Esophagus (tissue), 2 donors: ENCODE measurements at regions not wholly inside any gene's neighbourhood (a gene's known extent, or its start where the extent isn't known, plus 50 kb on each side); places are given as distances from the start of the nearest gene placed in this dataset.

Experiments
- H3K27ac ChIP-seq, 2 donors: one replicate each; pipeline ENCODE4 v1.5.1; 2013; ENCODE audit warnings: low read depth in 2 of 2, mild to moderate bottlenecking in 2 of 2, inconsistent platforms in 1 of 2, low read length in 1 of 2, moderate library complexity in 1 of 2
- H3K27me3 ChIP-seq, 2 donors: one replicate each; pipeline ENCODE4 v1.6.1; 2013; ENCODE audit warnings: low read length in 2 of 2, control low read depth in 1 of 2, mild to moderate bottlenecking in 1 of 2; ENCODE audit not compliant: insufficient read depth in 2 of 2, control insufficient read depth in 1 of 2
- H3K36me3 ChIP-seq, 2 donors: one replicate each; pipeline ENCODE4 v1.6.1; 2013; ENCODE audit warnings: low read length in 1 of 2; ENCODE audit not compliant: control insufficient read depth in 2 of 2, insufficient read depth in 2 of 2
- H3K4me1 ChIP-seq, 2 donors: one replicate each; pipeline ENCODE4 v1.6.1; 2013; ENCODE audit warnings: low read length in 1 of 2; ENCODE audit not compliant: control insufficient read depth in 2 of 2, insufficient read depth in 2 of 2
- H3K4me3 ChIP-seq, 2 donors: one replicate each; pipeline ENCODE4 v1.5.1; 2013; ENCODE audit warnings: low read length in 2 of 2, mild to moderate bottlenecking in 2 of 2, low read depth in 1 of 2, moderate library complexity in 1 of 2
- H3K9me3 ChIP-seq, 2 donors: one replicate each; pipeline ENCODE4 v1.6.1; 2013; ENCODE audit warnings: mild to moderate bottlenecking in 2 of 2, low read depth in 1 of 2, low read length in 1 of 2, moderate library complexity in 1 of 2; ENCODE audit not compliant: control insufficient read depth in 2 of 2, insufficient read depth in 1 of 2
- WGBS, 2 donors: extraction: QIAGEN DNeasy Blood & Tissue Kit; methylation state at CpG; one replicate each; pipeline ENCODE4 v1.1.7; 2013; 5-methylcytosine and 5-hydroxymethylcytosine counted together
- donor health status: healthy with polysubstance abuse.
- donor health status: Bipolar disorder and iron deficiency.

DNA sequence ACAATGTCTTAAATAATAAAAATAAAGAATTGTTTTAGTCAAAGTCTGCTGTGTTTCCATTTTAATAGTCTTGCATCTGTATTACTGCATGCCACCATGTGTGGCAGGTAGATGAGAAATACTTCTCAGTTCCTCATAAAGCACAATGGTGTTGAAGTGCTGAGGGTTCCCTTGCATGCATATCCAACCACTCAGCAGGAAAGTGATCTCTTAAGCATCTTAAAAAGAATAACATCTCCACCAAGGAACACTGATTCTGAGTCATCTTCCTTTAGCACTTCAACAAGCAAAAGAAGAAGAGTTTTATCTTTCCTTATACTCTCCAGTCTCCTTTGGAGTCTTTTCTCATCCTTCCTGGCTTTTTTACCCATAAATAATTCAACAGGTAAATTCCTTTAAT is 602.0 kb downstream of the TBL1XR1 start:
- Histone ChIP-seq H3K27me3 (no peaks in the 10 kb centered on the region), H3K27ac (no peak overlapping the region), H3K4me3 (no peak overlapping the region), H3K36me3 (no peaks in the 10 kb centered on the region), H3K4me1 (no peaks in the 10 kb centered on the region), H3K9me3 (no peaks in the 10 kb centered on the region)

DNA sequence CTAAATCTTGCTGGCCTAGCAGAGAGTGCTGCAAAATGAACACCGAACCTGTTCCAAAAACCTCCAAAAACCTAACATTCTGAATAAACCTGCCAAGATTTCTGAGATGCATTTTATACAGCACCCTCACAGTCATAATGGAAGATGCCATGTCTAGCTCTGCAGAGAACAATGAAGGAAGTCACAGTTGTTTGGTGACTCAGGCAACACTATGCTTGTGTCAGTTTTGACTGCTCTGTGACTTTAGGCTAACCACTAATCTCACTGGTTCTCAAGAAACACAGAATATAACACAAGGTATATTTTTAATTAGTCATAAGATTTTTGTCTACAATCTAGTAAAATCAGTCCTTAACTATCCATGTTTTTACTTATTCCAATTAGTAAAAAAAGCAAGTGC is 606.6 kb downstream of the TBL1XR1 start:
- Histone ChIP-seq H3K36me3 (no peaks in the 10 kb centered on the region), H3K4me1 (no peaks in the 10 kb centered on the region), H3K9me3 (no peaks in the 10 kb centered on the region), H3K27ac (no peak overlapping the region), H3K27me3 (no peaks in the 10 kb centered on the region), H3K4me3 (no peak overlapping the region)
- 86 to 91% methylated on average over 1 of the region's 1 CpG for WGBS, 2 donors

GRCh38 chr3:176587089-176587488 is 610.2 kb downstream of the TBL1XR1 start:
- no peaks in the 10 kb centered on the region for H3K27me3 ChIP-seq
- no peaks in the 10 kb centered on the region for H3K4me1 ChIP-seq
- H3K27ac ChIP-seq = no peak overlapping the region
- no peaks in the 10 kb centered on the region for H3K9me3 ChIP-seq
- 70 to 75% methylated on average over 2 of the region's 2 CpGs for WGBS, 2 donors
- H3K36me3 ChIP-seq = no peaks in the 10 kb centered on the region
- no peak overlapping the region for H3K4me3 ChIP-seq

DNA sequence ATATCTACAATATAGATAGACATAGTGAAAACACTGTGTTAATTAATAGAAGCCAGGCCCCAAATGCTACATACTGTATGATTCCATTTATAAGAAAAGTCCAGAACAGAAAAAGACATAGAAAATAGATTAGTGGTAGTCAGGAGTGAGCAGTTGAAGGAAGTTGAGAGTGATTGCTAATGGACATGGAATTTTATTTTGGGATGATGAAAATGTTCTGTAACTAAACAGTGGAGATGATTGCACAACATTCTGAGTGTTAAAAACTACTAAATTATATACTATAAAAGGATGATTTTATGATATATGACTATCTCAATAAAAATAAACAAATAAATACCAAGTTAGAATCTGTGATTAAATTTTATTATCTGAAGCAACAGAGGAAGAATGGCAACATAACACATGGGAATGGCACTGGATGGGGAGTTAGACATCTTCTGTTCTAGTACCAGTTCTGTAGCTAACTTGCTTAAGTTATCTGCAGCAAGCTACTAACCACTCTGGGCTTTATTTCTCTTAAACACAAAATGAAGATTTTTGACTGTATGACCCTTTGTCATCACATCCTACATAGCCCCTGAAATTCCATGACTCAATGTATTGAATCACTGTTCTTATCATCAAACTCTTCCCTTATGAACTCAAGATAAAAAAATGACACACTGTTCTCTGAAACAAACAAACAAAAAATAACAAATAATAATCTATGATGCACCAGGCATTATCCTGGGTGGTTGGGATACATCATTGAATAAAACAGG is 612.7 kb downstream of the TBL1XR1 start:
- H3K4me3 ChIP-seq = no peak overlapping the region

GRCh38 chr3:176583956-176584355 is 613.3 kb downstream of the TBL1XR1 start:
- Histone ChIP-seq H3K9me3 (no peaks in the 10 kb centered on the region), H3K27ac (no peak overlapping the region), H3K27me3 (no peaks in the 10 kb centered on the region), H3K4me3 (no peak overlapping the region), H3K4me1 (no peaks in the 10 kb centered on the region), H3K36me3 (no peaks in the 10 kb centered on the region)
- WGBS, 2 donors = 86 to 87% methylated on average over 1 of the region's 1 CpG

More for the DNA sequence above, 612.7 kb downstream of the TBL1XR1 start:
- no peak overlapping the region for H3K27ac ChIP-seq
- H3K27me3 ChIP-seq = no peaks in the 10 kb centered on the region
- H3K4me1 ChIP-seq = no peaks in the 10 kb centered on the region
- no peaks in the 10 kb centered on the region for H3K36me3 ChIP-seq
- no peaks in the 10 kb centered on the region for H3K9me3 ChIP-seq

- Histone ChIP-seq H3K4me3 (no peak overlapping the region), H3K27ac (no peak overlapping the region), H3K9me3 (no peaks in the 10 kb centered on the region), H3K27me3 (no peaks in the 10 kb centered on the region), H3K4me1 (no peaks in the 10 kb centered on the region), H3K36me3 (no peaks in the 10 kb centered on the region)
- WGBS, 2 donors = 81 to 82% methylated on average over 1 of the region's 1 CpG
Observed at GRCh38 chr3:176581589-176581988, 615.7 kb downstream of the TBL1XR1 start.

GRCh38 chr3:176579711-176580185 is 617.5 kb downstream of the TBL1XR1 start:
- no peaks in the 10 kb centered on the region for H3K4me1 ChIP-seq
- no peak overlapping the region for H3K4me3 ChIP-seq
- no peaks in the 10 kb centered on the region for H3K36me3 ChIP-seq
- no peaks in the 10 kb centered on the region for H3K27me3 ChIP-seq
- no peak overlapping the region for H3K27ac ChIP-seq
- no peaks in the 10 kb centered on the region for H3K9me3 ChIP-seq
- 92 to 95% methylated on average over 2 of the region's 2 CpGs for WGBS, 2 donors

DNA sequence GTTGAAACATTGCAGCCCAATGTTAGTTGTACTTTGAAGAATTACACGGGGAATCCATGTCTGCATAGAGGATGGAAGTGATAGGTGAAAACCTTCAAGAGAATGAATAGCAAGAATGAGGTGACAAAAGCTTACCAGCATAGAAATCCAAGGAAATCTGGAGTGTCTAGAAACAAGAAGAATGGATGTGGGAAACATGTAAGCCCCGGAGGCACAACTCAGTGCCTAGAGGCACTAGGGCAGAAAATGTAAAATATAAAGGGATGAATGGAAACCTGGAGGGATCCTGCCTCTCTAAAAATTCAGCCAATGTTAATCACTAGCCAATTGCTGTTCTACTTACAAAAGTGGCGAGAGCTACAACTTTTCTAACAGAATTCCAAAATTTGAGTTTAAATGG is 619.0 kb downstream of the TBL1XR1 start:
- H3K27me3 ChIP-seq = no peaks in the 10 kb centered on the region
- H3K4me3 ChIP-seq = no peak overlapping the region
- H3K27ac ChIP-seq = no peak overlapping the region
- 93 to 94% methylated on average over 3 of the region's 3 CpGs for WGBS, 2 donors
- H3K36me3 ChIP-seq = no peaks in the 10 kb centered on the region
- H3K9me3 ChIP-seq = no peaks in the 10 kb centered on the region
- no peaks in the 10 kb centered on the region for H3K4me1 ChIP-seq

GRCh38 chr3:176577447-176577846 is 619.8 kb downstream of the TBL1XR1 start:
- Histone ChIP-seq H3K4me1 (no peaks in the 10 kb centered on the region), H3K36me3 (no peaks in the 10 kb centered on the region), H3K27me3 (no peaks in the 10 kb centered on the region), H3K9me3 (no peaks in the 10 kb centered on the region), H3K4me3 (no peak overlapping the region), H3K27ac (no peak overlapping the region)
- WGBS, 2 donors = 53 to 66% methylated on average over 5 of the region's 5 CpGs

DNA sequence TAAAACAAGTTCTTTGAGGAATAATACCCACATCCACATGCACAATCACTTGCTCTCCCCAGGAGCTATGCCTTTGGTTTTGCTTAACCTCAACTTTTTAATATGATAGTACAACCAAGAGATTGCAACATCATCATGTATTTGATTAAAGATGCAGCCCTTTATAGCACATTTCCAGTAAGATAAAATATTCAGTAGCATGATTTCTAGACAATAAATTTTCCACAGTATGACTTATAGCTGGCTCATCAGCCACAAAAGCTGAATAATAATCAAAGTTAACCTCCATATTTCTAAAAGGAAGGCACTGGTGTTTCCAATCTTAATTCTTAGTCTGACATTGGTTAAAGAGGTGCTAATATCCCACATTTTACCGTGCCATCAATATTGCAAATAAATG is 622.5 kb downstream of the TBL1XR1 start:
- no peaks in the 10 kb centered on the region for H3K4me1 ChIP-seq
- H3K27ac ChIP-seq = no peak overlapping the region
- H3K27me3 ChIP-seq = no peaks in the 10 kb centered on the region
- no peaks in the 10 kb centered on the region for H3K36me3 ChIP-seq
- WGBS, 2 donors = 0 to 60% methylated on average over 1 of the region's 1 CpG
- no peak overlapping the region for H3K4me3 ChIP-seq
- no peaks in the 10 kb centered on the region for H3K9me3 ChIP-seq
